HG02759 (cell line): ENCODE measurements at regions not wholly inside any gene's neighbourhood (a gene's known extent, or its start where the extent isn't known, plus 50 kb on each side); places are given as distances from the start of the nearest gene placed in this dataset.

Source experiments
- ATAC-seq: cut with Tn5 transposase; IDR thresholded peaks from one replicate; pipeline ENCODE4 v1.9.1; 2021; ENCODE audit warnings: mild to moderate bottlenecking, moderate library complexity; ENCODE audit not compliant: unreplicated experiment

DNA sequence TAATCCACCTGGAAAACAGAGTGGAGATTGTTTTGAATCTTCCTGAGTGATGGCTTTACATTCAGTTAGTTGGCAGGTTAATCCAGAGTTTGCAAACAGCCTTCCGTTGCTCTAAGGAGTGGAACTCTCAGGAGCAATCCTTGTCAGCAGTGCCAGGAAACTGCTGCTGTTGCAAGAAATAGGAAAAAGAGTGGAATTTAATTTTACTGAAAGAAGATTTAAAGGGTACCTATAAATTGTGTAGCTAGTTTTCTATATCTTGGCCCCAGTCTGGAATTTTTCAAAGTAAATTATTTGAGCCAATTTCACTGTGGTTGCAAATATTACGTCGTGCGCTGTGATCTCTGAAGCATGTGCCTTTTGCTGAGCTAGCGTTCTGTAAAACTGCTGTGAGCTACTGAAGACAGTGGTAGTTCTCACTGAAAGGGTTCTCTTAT is 55.5 kb upstream of the SLC5A12 start:
- ATAC-seq: no peak

GRCh38 chr11:26778000-26778757 is 56.3 kb upstream of the SLC5A12 start:
- no peak for ATAC-seq

GRCh38 chr11:26779074-26779865 is 57.4 kb upstream of the SLC5A12 start:
- no peak for ATAC-seq

- no peak for ATAC-seq
These were observed 58.7 kb upstream of the SLC5A12 start for GRCh38 chr11:26780376-26781085.

GRCh38 chr11:26782220-26782965 is 60.5 kb upstream of the SLC5A12 start:
- no peak for ATAC-seq

- ATAC-seq: no peak
These were observed 62.1 kb upstream of the SLC5A12 start for GRCh38 chr11:26783997-26784396.

DNA sequence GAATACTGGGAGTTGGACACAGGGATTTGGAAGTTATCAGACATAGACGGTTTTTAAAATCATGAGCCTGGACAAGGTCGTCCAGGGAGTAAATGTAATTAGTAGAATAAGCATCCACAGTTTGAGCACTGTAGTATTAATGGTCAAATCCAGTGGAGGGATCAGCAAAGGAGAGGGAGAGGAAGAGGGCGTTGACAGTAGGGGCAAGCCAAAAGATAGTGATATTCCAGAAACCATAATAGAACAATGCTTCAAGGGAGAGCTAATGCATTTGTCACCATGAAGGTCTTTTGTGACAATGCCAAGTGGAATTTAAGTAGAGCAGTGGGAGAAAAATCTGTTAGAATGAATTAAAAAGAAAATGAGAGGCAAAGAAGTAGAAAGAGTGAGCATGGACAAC is 68.9 kb upstream of the SLC5A12 start:
- ATAC-seq: no peak

GRCh38 chr11:26792941-26793340 is 71.1 kb upstream of the SLC5A12 start:
- ATAC-seq: no peak

GRCh38 chr11:26793487-26793886 is 71.6 kb upstream of the SLC5A12 start:
- ATAC-seq: no peak

DNA sequence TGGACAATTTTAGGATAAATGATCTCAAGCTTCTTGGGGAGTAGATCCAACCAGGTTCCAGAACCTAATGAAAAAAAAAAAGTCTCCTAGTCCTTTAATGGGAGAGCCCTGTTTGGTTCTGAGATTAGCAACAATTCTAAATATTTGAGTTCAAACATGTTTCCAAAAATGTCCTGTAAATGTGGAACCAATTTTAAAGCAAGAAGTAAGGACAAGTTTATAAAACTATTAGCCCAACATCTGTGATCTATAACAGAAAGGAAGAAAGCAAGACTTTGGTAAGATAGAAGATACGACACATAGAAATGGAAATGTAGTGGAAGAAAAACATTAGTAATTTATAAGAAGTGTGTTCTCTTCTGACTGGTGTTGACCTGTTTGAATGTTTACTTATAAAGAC is 79.7 kb upstream of the SLC5A12 start:
- no peak for ATAC-seq

DNA sequence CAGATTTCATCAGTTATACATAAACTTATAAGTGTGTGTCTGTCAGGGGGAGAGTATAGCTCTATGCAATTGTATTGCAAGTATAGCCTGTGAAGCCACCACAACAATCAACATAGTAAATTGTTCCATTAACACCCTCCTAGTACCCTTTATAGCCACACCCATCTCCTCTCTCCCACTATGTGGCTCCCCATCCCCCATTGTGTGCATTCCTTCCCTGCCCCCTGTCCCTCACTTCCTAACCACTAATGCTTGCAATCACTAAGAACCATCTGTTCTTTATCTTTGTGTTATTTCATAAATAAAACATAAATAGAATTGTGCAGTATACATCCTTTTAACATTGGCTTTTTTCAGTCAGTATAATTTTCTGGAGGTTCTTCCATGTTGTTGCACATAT is 83.1 kb upstream of the SLC5A12 start:
- no peak for ATAC-seq

DNA sequence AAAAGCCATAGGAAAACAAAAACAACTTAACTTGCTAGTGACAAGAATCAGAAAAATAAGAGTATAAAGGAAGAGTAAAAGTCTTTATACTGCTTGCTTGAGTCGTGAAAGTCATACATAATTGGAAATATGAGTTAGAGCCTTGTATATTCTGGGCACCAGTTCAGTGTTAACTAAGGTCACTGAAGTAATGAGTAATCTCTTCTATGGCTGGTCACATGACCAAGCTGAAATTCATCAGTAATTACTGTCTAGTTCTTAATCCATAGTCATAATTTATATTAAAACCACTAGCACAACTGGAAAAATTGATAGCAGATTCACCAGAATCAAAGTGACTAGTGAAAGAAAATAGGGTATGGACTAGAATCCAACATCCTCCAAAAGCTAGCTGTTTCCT is 84.4 kb upstream of the SLC5A12 start:
- no peak for ATAC-seq

GRCh38 chr11:26820739-26821138 is 98.9 kb upstream of the SLC5A12 start:
- ATAC-seq: no peak

DNA sequence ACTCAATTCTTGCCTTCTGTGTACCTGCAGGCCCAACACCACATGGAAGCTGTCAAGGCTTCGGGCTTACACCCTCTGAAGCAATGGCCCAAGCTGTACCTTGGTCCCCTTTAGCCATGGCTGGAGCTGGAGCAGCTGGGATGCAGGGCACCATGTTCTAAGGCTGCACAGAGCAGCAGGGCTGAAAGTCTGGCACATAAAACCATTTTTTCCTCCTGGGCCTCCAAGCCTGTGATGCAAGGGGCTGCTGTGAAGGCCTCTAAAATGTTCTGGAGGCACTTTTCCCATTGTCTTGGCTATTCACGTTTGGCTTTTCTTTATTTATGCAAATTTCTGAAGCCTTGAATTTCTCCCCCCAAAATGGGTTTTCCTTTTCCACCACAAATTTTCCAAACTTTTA is 102.1 kb upstream of the SLC5A12 start:
- ATAC-seq: no peak

- no peak for ATAC-seq
These were observed 105.8 kb upstream of the SLC5A12 start for GRCh38 chr11:26827567-26828081.

- no peak for ATAC-seq
These were observed 106.4 kb upstream of the SLC5A12 start for GRCh38 chr11:26828288-26828687.

GRCh38 chr11:26830218-26830617 is 108.4 kb upstream of the SLC5A12 start:
- no peak for ATAC-seq

DNA sequence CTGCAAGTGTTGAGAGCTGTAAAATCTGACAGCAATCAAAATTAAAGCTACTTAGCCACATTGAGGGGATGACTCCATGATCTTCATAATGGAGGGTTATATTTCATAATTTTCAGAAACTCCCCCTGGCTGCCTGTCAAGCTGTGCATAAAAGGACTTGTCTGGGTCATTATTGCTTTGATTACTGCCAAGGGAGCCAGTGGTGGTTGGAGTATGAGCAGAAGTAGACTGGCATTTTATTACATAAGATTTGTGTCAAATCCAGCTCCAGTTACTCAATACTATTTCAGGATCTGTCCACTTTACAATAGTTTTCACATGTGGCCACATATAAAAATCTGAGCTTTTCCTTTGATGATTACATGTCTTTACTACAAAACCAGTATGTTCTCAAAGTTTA is 108.9 kb upstream of the SLC5A12 start:
- no peak for ATAC-seq

DNA sequence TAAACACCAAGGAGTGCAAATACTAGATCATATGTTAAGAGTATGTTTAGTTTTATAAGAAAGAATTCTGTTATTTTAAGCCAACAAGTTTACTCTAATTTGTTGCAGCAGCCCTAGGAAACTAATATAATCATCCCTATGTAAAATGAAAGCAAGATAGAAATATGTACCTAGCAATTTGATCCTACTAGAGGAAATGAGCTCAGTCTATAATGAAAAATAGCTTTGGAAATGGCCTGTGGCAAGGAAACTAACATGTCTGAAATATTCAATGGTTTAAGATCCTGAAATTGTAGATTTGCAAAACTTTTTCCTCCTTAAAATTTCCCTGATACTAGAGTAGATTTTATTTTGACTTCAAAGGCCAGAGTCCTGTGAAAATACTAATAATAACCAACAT is 112.7 kb upstream of the SLC5A12 start:
- ATAC-seq: no peak

DNA sequence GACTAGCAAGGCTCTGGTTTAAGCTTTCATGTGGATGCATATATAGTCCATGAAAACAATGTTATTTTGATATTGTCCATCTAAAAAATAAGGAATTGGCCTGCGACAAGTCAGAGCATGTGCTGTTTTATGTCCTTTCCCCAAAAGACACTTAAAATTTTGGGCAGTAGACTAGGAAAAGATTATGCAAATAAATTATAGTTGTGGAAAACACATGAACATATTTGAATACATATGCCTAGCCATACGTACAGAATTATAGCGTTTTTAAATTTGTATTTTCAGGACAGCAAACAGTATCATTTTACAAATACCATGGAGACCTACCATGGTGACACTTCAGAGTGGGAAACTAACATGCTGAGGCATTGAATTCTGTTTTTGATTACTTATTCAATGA is 113.8 kb upstream of the SLC5A12 start:
- no peak for ATAC-seq

- ATAC-seq: no peak
These were observed 115.3 kb upstream of the SLC5A12 start for GRCh38 chr11:26837154-26837553.
